ENCODE measurements at regions not wholly inside any gene's neighbourhood (a gene's known extent, or its start where the extent isn't known, plus 50 kb on each side); places are given as distances from the start of the nearest gene placed in this dataset.

DNA sequence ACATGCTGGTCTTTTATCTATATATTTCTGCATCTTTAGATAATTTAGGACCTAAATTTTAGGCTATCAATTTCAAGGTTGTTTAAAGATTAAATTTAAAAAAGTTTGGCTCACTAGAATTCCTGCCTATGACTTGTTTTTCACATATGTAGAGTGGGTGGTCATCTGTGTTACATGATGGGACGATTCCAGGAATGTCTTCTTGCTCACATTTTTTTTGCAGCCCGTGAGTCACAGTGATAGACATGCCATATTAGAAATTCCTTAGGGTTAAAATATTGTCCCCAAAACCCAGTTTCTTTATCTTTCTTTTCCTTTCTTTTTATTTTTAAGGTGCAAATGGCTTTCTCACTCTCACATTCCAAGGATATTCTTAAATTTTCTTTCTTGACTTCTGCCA is 652.0 kb downstream of the PLCL1 start:
- ChIA-PET CTCF (no interaction called here), POLR2A (ENCODE audit: unreplicated experiment) (no interaction called here)
- Histone ChIP-seq H3K36me3 (ENCODE audit: low read depth, low read length) (no peaks in the 10 kb centered on the region), H3F3A (ENCODE audit: low read length, unreplicated experiment) (no peaks in the 10 kb centered on the region), H3K9me3 (ENCODE audit: low read length) (0 out of 2 replicates have a peak, but pooled peaks cover 4% of the 10 kb centered on the region), H3K79me2 (ENCODE audit: low read length) (no peaks in the 10 kb centered on the region), H3K4me3 (ENCODE audit: low read length) (no peak overlapping the region), H3K9ac (ENCODE audit: low read length) (no peak overlapping the region), H2AFZ (ENCODE audit: low read length) (no peak overlapping the region), H3K27me3 (ENCODE audit: low read length) (no peaks in the 10 kb centered on the region), H3K4me1 (ENCODE audit: insufficient read depth, low read length) (no peaks in the 10 kb centered on the region), H3K27ac (ENCODE audit: low read length) (no peak overlapping the region), H3K9me2 (replicated peaks; ENCODE audit: low read length) (no peaks in the 10 kb centered on the region), H3K4me2 (ENCODE audit: low read length) (no peak overlapping the region), H4K20me1 (ENCODE audit: low read length) (no peaks in the 10 kb centered on the region)
- no TSS peak for BruUV-seq (replicated peaks)
- DNase-seq: no peak
- no peak for ATAC-seq
- intact Hi-C loops (cut with micrococcal nuclease): no loop called here
- no peak for TF ChIP-seq EZH2 (IDR thresholded peaks at IDR 0.05; ENCODE audit: low read length, unreplicated experiment)
- TF ChIP-seq EZH2phosphoT487 (IDR thresholded peaks at IDR 0.05; ENCODE audit: borderline replicate concordance, low read length): no peak
- TF ChIP-seq, protein P1, sequence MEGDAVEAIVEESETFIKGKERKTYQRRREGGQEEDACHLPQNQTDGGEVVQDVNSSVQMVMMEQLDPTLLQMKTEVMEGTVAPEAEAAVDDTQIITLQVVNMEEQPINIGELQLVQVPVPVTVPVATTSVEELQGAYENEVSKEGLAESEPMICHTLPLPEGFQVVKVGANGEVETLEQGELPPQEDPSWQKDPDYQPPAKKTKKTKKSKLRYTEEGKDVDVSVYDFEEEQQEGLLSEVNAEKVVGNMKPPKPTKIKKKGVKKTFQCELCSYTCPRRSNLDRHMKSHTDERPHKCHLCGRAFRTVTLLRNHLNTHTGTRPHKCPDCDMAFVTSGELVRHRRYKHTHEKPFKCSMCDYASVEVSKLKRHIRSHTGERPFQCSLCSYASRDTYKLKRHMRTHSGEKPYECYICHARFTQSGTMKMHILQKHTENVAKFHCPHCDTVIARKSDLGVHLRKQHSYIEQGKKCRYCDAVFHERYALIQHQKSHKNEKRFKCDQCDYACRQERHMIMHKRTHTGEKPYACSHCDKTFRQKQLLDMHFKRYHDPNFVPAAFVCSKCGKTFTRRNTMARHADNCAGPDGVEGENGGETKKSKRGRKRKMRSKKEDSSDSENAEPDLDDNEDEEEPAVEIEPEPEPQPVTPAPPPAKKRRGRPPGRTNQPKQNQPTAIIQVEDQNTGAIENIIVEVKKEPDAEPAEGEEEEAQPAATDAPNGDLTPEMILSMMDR (conservative IDR thresholded peaks at IDR 0.05; ENCODE audit: low read depth, low read length): no peak

GRCh38 chr2:198453866-198454265 is 649.5 kb downstream of the PLCL1 start:
- H3K36me3 ChIP-seq (ENCODE audit: low read depth, low read length): no peaks in the 10 kb centered on the region
- TF ChIP-seq EZH2phosphoT487 (IDR thresholded peaks at IDR 0.05; ENCODE audit: borderline replicate concordance, low read length) (no peak), EZH2 (IDR thresholded peaks at IDR 0.05; ENCODE audit: low read length, unreplicated experiment) (no peak)
- TF ChIP-seq, protein P1 (conservative IDR thresholded peaks at IDR 0.05; ENCODE audit: low read depth, low read length): no peak
- H3K27ac ChIP-seq (ENCODE audit: low read length): no peak overlapping the region
- no peak overlapping the region for H3K4me2 ChIP-seq (ENCODE audit: low read length)
- H3K79me2 ChIP-seq (ENCODE audit: low read length): no peaks in the 10 kb centered on the region
- no peak overlapping the region for H3K9ac ChIP-seq (ENCODE audit: low read length)
- no peaks in the 10 kb centered on the region for H3K4me1 ChIP-seq (ENCODE audit: insufficient read depth, low read length)
- H3K27me3 ChIP-seq (ENCODE audit: low read length): no peaks in the 10 kb centered on the region
- POLR2A ChIA-PET (ENCODE audit: unreplicated experiment): no interaction called here
- DNase-seq: no peak
- H4K20me1 ChIP-seq (ENCODE audit: low read length): no peaks in the 10 kb centered on the region
- BruUV-seq (replicated peaks): no TSS peak
- intact Hi-C loops (cut with micrococcal nuclease): no loop called here
- H3F3A ChIP-seq (ENCODE audit: low read length, unreplicated experiment): no peaks in the 10 kb centered on the region
- no peaks in the 10 kb centered on the region for H3K9me2 ChIP-seq (replicated peaks; ENCODE audit: low read length)
- H3K9me3 ChIP-seq (ENCODE audit: low read length): 0 out of 2 replicates have a peak, but pooled peaks cover 4% of the 10 kb centered on the region
- no peak overlapping the region for H2AFZ ChIP-seq (ENCODE audit: low read length)
- no peak for ATAC-seq
- H3K4me3 ChIP-seq (ENCODE audit: low read length): no peak overlapping the region
- CTCF ChIA-PET: no interaction called here

- Histone ChIP-seq H4K20me1 (ENCODE audit: low read length) (no peaks in the 10 kb centered on the region), H3K9me2 (replicated peaks; ENCODE audit: low read length) (no peaks in the 10 kb centered on the region), H3K9ac (ENCODE audit: low read length) (no peak overlapping the region), H3K36me3 (ENCODE audit: low read depth, low read length) (no peaks in the 10 kb centered on the region), H3K4me1 (ENCODE audit: insufficient read depth, low read length) (no peaks in the 10 kb centered on the region), H3K4me3 (ENCODE audit: low read length) (no peak overlapping the region), H3F3A (ENCODE audit: low read length, unreplicated experiment) (no peaks in the 10 kb centered on the region), H3K4me2 (ENCODE audit: low read length) (no peak overlapping the region), H3K27ac (ENCODE audit: low read length) (no peak overlapping the region), H3K79me2 (ENCODE audit: low read length) (no peaks in the 10 kb centered on the region), H3K27me3 (ENCODE audit: low read length) (no peaks in the 10 kb centered on the region), H2AFZ (ENCODE audit: low read length) (no peak overlapping the region), H3K9me3 (ENCODE audit: low read length) (0 out of 2 replicates have a peak, but pooled peaks cover 4% of the 10 kb centered on the region)
- BruUV-seq (replicated peaks): no TSS peak
- TF ChIP-seq, protein P1 (conservative IDR thresholded peaks at IDR 0.05; ENCODE audit: low read depth, low read length): no peak
- TF ChIP-seq EZH2 (IDR thresholded peaks at IDR 0.05; ENCODE audit: low read length, unreplicated experiment): no peak
- no peak for TF ChIP-seq EZH2phosphoT487 (IDR thresholded peaks at IDR 0.05; ENCODE audit: borderline replicate concordance, low read length)
- POLR2A ChIA-PET (ENCODE audit: unreplicated experiment): no interaction called here
- ATAC-seq: no peak
- CTCF ChIA-PET: no interaction called here
- no peak for DNase-seq
- intact Hi-C loops (cut with micrococcal nuclease): no loop called here
These were observed 647.9 kb downstream of the PLCL1 start for GRCh38 chr2:198452327-198452726.

Data from PC-3 (cell line).